Hepatocyte (in vitro differentiated cells): ENCODE measurements at regions not wholly inside any gene's neighbourhood (a gene's known extent, or its start where the extent isn't known, plus 50 kb on each side); places are given as distances from the start of the nearest gene placed in this dataset.

ENCODE experiments used
- DNase-seq: peaks from one replicate; pipeline ENCODE4 v3.0.0-alpha.2; 2016; ENCODE audit warnings: low spot score
- H2AFZ ChIP-seq: fragments of 200-600 bp; sonication (generic); 2 replicates; pipeline ENCODE4 v1.6.0; 2016; ENCODE audit warnings: antibody characterized with exemption, mild to moderate bottlenecking
- H3K27ac ChIP-seq: fragments of 200-600 bp; sonication (generic); 2 replicates; pipeline ENCODE4 v1.5.1; 2016; ENCODE audit warnings: mild to moderate bottlenecking
- H3K27me3 ChIP-seq: fragments of 200-600 bp; sonication (generic); 2 replicates; pipeline ENCODE4 v1.6.1; 2016
- H3K36me3 ChIP-seq: fragments of 200-600 bp; sonication (generic); replicated peaks from 2 replicates; pipeline ENCODE4 v1.5.1; 2016; ENCODE audit warnings: low read depth; ENCODE audit not compliant: insufficient read depth
- H3K4me1 ChIP-seq: fragments of 200-600 bp; sonication (generic); 2 replicates; pipeline ENCODE4 v1.5.1; 2016; ENCODE audit warnings: mild to moderate bottlenecking, moderate library complexity; ENCODE audit not compliant: insufficient read depth
- H3K4me2 ChIP-seq: fragments of 200-600 bp; sonication (generic); 2 replicates; pipeline ENCODE4 v1.6.0; 2016
- H3K4me3 ChIP-seq: fragments of 200-600 bp; sonication (generic); 2 replicates; pipeline ENCODE4 v1.5.1; 2016; ENCODE audit warnings: mild to moderate bottlenecking
- H3K79me2 ChIP-seq: fragments of 200-600 bp; sonication (generic); 2 replicates; pipeline ENCODE4 v1.6.0; 2017; ENCODE audit warnings: mild to moderate bottlenecking
- H3K9me2 ChIP-seq: fragments of 200-600 bp; sonication (generic); replicated peaks from 2 replicates; pipeline ENCODE4 v1.6.0; 2017; ENCODE audit warnings: mild to moderate bottlenecking; ENCODE audit not compliant: insufficient read depth
- H3K9me3 ChIP-seq: fragments of 200-600 bp; sonication (generic); 2 replicates; pipeline ENCODE4 v1.5.1; 2016; ENCODE audit warnings: low read depth, mild to moderate bottlenecking
- H4K20me1 ChIP-seq: fragments of 200-600 bp; sonication (generic); 2 replicates; pipeline ENCODE4 v1.6.0; 2016; ENCODE audit warnings: mild to moderate bottlenecking; ENCODE audit not compliant: insufficient read depth, poor library complexity, severe bottlenecking
- EZH2 ChIP-seq: fragments of 200-600 bp; sonication (generic); IDR thresholded peaks from 2 replicates; pipeline ENCODE4 v1.6.1; 2016; ENCODE audit warnings: antibody characterized with exemption, mild to moderate bottlenecking, borderline replicate concordance
- EZH2phosphoT487 ChIP-seq: fragments of 200-600 bp; sonication (generic); IDR thresholded peaks from one replicate; pipeline ENCODE4 v1.6.1; 2018; ENCODE audit warnings: antibody characterized with exemption, mild to moderate bottlenecking, low read depth, moderate library complexity; ENCODE audit not compliant: unreplicated experiment, severe bottlenecking
- WGBS: methylation state at CpG from one replicate; pipeline ENCODE4 v1.1.6; 2016; ENCODE audit warnings: low lambda C conversion rate; ENCODE audit errors: missing lambda C conversion rate; 5-methylcytosine and 5-hydroxymethylcytosine counted together
- TF ChIP-seq, protein P1 (sequence below): fragments of 200-600 bp; sonication (generic); IDR thresholded peaks from 2 replicates; pipeline ENCODE4 v1.5.1; 2016; ENCODE audit warnings: antibody characterized with exemption, mild to moderate bottlenecking; ENCODE audit not compliant: poor library complexity

DNA sequence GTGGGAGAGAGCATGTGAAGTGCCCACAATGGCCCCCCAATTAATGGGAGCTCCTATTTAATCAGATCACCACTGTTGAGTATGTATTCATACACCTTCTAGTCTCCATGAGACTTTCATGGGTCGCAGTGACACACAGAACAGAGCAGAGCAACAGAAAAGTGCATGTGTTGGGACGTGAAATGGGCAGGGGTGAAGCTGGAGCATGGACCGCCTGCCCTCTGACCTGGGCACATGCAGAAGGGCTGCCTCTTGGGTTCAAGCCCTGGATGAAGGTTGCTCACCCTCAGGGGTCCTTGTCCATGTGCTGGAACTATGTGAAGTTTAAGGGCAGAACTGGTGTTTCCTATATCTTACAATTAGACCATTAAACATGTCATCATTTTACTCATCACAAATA, 106.0 kb upstream of the PHACTR3 start:
- Histone ChIP-seq H3K79me2 (no peaks in the 10 kb centered on the region), H3K27me3 (peaks cover 8% of the 10 kb centered on the region), H4K20me1 (no peaks in the 10 kb centered on the region), H3K4me3 (no peak overlapping the region), H3K27ac (no peak overlapping the region), H3K4me2 (no peak overlapping the region), H3K4me1 (no peaks in the 10 kb centered on the region), H3K9me2 (no peaks in the 10 kb centered on the region), H3K36me3 (no peaks in the 10 kb centered on the region), H2AFZ (no peak overlapping the region), H3K9me3 (no peaks in the 10 kb centered on the region)
- 78% methylated on average over 3 of the region's 3 CpGs for WGBS
- DNase-seq, result no peak
- TF ChIP-seq, protein P1, sequence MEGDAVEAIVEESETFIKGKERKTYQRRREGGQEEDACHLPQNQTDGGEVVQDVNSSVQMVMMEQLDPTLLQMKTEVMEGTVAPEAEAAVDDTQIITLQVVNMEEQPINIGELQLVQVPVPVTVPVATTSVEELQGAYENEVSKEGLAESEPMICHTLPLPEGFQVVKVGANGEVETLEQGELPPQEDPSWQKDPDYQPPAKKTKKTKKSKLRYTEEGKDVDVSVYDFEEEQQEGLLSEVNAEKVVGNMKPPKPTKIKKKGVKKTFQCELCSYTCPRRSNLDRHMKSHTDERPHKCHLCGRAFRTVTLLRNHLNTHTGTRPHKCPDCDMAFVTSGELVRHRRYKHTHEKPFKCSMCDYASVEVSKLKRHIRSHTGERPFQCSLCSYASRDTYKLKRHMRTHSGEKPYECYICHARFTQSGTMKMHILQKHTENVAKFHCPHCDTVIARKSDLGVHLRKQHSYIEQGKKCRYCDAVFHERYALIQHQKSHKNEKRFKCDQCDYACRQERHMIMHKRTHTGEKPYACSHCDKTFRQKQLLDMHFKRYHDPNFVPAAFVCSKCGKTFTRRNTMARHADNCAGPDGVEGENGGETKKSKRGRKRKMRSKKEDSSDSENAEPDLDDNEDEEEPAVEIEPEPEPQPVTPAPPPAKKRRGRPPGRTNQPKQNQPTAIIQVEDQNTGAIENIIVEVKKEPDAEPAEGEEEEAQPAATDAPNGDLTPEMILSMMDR, result no peak
- TF ChIP-seq EZH2 (no peak), EZH2phosphoT487 (no peak)

DNA sequence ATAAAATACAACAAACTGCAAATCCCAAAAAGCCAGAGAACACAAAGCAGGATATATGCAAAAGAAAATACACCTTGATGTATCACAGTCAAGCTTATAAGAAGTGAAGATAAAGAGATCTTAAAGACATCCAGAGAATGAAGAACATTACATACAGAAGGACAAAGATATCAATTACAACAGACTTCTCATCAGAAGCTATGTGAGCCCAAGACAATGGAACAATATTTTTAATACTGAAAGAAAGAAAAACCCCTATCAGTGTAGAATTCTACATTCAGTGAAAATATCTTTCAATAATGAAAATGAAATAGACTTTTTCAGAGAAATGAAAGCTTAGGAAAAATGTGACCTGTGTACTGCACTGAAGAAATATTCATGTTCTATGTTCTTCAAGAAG, 104.5 kb upstream of the PHACTR3 start:
- Histone ChIP-seq H3K4me2 (no peak overlapping the region), H3K36me3 (no peaks in the 10 kb centered on the region), H3K27me3 (peaks cover 8% of the 10 kb centered on the region), H3K27ac (no peak overlapping the region), H3K79me2 (no peaks in the 10 kb centered on the region), H3K9me3 (no peaks in the 10 kb centered on the region), H3K4me1 (no peaks in the 10 kb centered on the region), H2AFZ (no peak overlapping the region), H3K4me3 (no peak overlapping the region), H4K20me1 (no peaks in the 10 kb centered on the region), H3K9me2 (no peaks in the 10 kb centered on the region)
- TF ChIP-seq, protein P1, result no peak
- no peak for TF ChIP-seq EZH2
- no peak for TF ChIP-seq EZH2phosphoT487
- no peak for DNase-seq

DNA sequence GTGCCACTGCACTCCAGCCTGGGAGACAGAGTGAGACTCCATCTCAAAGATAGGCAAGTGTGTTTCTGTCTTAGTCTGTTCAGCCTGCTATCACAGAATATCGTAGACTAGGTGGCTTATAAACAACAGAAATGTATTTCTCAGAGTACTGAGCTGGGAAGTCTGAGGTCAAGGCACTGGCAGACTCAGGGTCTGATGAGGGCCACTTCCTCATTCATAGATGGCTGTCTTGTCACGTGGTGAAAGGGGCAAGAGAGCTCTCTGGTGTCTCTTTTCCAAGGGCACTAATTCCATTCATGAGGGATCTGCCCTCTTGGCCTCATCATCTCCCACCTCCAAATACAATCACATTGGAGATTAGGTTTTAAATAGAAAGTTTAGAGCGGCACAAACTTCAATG, 95.6 kb upstream of the PHACTR3 start:
- no peak overlapping the region for H2AFZ ChIP-seq
- no peaks in the 10 kb centered on the region for H3K9me2 ChIP-seq
- no peak for TF ChIP-seq EZH2phosphoT487
- TF ChIP-seq EZH2, result no peak
- TF ChIP-seq, protein P1, result no peak
- H3K4me3 ChIP-seq, result no peak overlapping the region
- peaks cover 11% of the 10 kb centered on the region for H3K27me3 ChIP-seq
- no peak for DNase-seq
- no peaks in the 10 kb centered on the region for H3K36me3 ChIP-seq
- 70% methylated on average over 3 of the region's 3 CpGs for WGBS
- no peaks in the 10 kb centered on the region for H3K9me3 ChIP-seq
- no peaks in the 10 kb centered on the region for H3K4me1 ChIP-seq
- H4K20me1 ChIP-seq, result no peaks in the 10 kb centered on the region
- no peaks in the 10 kb centered on the region for H3K79me2 ChIP-seq
- no peak overlapping the region for H3K27ac ChIP-seq
- H3K4me2 ChIP-seq, result no peak overlapping the region

DNA sequence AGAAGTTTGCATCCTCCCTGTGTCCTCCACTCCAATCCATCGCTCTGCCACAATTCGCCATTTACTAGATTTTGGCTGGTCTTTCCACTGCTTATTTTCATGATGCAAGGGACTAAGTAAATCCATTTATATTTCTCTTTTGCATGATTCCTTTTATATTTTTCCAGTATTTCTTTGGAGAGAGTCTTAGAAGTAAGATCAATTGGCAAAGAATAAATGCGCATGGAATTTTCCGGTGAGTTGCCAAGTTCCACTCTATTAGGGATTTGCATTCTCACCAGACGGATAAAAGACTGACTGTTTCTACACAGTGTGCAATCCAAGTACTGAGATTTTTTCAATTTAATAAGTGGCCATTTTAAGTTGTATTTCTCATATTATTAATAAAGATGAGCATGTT, 91.7 kb upstream of the PHACTR3 start:
- peaks cover 23% of the 10 kb centered on the region for H3K27me3 ChIP-seq
- WGBS, result 92% methylated on average over 5 of the region's 5 CpGs
- no peak for DNase-seq

More for the DNA sequence above, 91.7 kb upstream of the PHACTR3 start:
- TF ChIP-seq EZH2 (no peak), EZH2phosphoT487 (no peak)
- TF ChIP-seq, protein P1, result no peak
- Histone ChIP-seq H3K9me3 (no peaks in the 10 kb centered on the region), H2AFZ (no peak overlapping the region), H3K4me2 (no peak overlapping the region), H3K79me2 (no peaks in the 10 kb centered on the region), H3K4me3 (no peak overlapping the region), H3K4me1 (no peaks in the 10 kb centered on the region), H4K20me1 (no peaks in the 10 kb centered on the region), H3K9me2 (no peaks in the 10 kb centered on the region), H3K27ac (no peak overlapping the region), H3K36me3 (no peaks in the 10 kb centered on the region)
